ENCODE measurements at regions not wholly inside any gene's neighbourhood (a gene's known extent, or its start where the extent isn't known, plus 50 kb on each side); places are given as distances from the start of the nearest gene placed in this dataset.

DNA sequence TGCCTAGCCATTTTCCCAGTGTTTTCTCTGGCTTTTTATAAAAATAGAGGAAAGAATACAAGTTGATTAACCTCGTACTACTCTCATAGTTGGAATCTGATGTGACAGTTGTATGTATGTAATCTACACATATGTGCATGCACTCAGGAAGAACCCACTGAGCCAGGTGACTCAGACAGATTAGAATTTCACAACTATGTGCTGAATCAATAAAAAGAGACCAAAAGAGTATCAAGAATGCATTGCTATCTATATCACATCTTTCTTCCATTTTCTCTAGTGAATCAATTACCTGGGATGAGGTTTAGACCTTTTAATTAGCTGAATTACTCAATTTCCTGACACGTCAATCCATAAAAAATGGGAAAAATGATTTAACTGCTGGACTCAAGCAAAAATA lies 319.3 kb upstream of the ATP10A start:
- no peaks in the 10 kb centered on the region for H3K27me3 Mint-ChIP-seq (ENCODE audit: low read depth, unreplicated experiment)
- Histone ChIP-seq H3K9me3 (ENCODE audit: insufficient read depth, low read depth, low read length) (peaks cover 3% of the 10 kb centered on the region), H2AFZ (ENCODE audit: low read depth, low read length) (no peak overlapping the region), H3K27me3 (ENCODE audit: insufficient read depth, low read length) (no peaks in the 10 kb centered on the region), H3K36me3 (ENCODE audit: insufficient read depth, low read length) (no peaks in the 10 kb centered on the region), H4K20me1 (ENCODE audit: insufficient read depth, low read length) (no peaks in the 10 kb centered on the region), H3K9ac (ENCODE audit: low read length) (no peak overlapping the region), H3K27ac (ENCODE audit: low read depth, low read length) (no peak overlapping the region), H3K79me2 (ENCODE audit: insufficient read depth, low read length) (no peaks in the 10 kb centered on the region), H3K4me3 (ENCODE audit: insufficient read depth, low read depth, low read length) (no peak overlapping the region), H3K4me1 (ENCODE audit: insufficient read depth, low read length) (no peaks in the 10 kb centered on the region), H3K4me2 (ENCODE audit: low read length) (no peak overlapping the region)
- H3K36me3 Mint-ChIP-seq (ENCODE audit: low read depth, unreplicated experiment) = no peaks in the 10 kb centered on the region
- no peak overlapping the region for H3K27ac Mint-ChIP-seq (ENCODE audit: unreplicated experiment)
- no peak for TF ChIP-seq EZH2 (IDR thresholded peaks at IDR 0.05; ENCODE audit: insufficient read depth, low read length)
- TF ChIP-seq, protein P1, sequence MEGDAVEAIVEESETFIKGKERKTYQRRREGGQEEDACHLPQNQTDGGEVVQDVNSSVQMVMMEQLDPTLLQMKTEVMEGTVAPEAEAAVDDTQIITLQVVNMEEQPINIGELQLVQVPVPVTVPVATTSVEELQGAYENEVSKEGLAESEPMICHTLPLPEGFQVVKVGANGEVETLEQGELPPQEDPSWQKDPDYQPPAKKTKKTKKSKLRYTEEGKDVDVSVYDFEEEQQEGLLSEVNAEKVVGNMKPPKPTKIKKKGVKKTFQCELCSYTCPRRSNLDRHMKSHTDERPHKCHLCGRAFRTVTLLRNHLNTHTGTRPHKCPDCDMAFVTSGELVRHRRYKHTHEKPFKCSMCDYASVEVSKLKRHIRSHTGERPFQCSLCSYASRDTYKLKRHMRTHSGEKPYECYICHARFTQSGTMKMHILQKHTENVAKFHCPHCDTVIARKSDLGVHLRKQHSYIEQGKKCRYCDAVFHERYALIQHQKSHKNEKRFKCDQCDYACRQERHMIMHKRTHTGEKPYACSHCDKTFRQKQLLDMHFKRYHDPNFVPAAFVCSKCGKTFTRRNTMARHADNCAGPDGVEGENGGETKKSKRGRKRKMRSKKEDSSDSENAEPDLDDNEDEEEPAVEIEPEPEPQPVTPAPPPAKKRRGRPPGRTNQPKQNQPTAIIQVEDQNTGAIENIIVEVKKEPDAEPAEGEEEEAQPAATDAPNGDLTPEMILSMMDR (IDR thresholded peaks at IDR 0.05; ENCODE audit: insufficient read depth, low read depth, low read length) = no peak
- no peak for FAIRE-seq
- no peaks in the 10 kb centered on the region for H3K9me3 Mint-ChIP-seq (ENCODE audit: unreplicated experiment)
- no peak for DNase-seq (ENCODE audit: low read depth)
- H3K4me1 Mint-ChIP-seq (ENCODE audit: low read depth, unreplicated experiment) = peaks cover 3% of the 10 kb centered on the region
- H3K4me3 Mint-ChIP-seq (ENCODE audit: unreplicated experiment) = no peak overlapping the region

- H3K27ac Mint-ChIP-seq (ENCODE audit: unreplicated experiment) = no peak overlapping the region
- no peaks in the 10 kb centered on the region for H3K36me3 Mint-ChIP-seq (ENCODE audit: low read depth, unreplicated experiment)
- Histone ChIP-seq H3K9me3 (ENCODE audit: insufficient read depth, low read depth, low read length) (peaks cover 3% of the 10 kb centered on the region), H3K4me2 (ENCODE audit: low read length) (no peak overlapping the region), H3K79me2 (ENCODE audit: insufficient read depth, low read length) (no peaks in the 10 kb centered on the region), H3K27ac (ENCODE audit: low read depth, low read length) (no peak overlapping the region), H2AFZ (ENCODE audit: low read depth, low read length) (no peak overlapping the region), H3K4me3 (ENCODE audit: insufficient read depth, low read depth, low read length) (no peak overlapping the region), H3K4me1 (ENCODE audit: insufficient read depth, low read length) (no peaks in the 10 kb centered on the region), H3K27me3 (ENCODE audit: insufficient read depth, low read length) (no peaks in the 10 kb centered on the region), H3K9ac (ENCODE audit: low read length) (no peak overlapping the region), H3K36me3 (ENCODE audit: insufficient read depth, low read length) (no peaks in the 10 kb centered on the region), H4K20me1 (ENCODE audit: insufficient read depth, low read length) (no peaks in the 10 kb centered on the region)
- H3K9me3 Mint-ChIP-seq (ENCODE audit: unreplicated experiment) = no peaks in the 10 kb centered on the region
- TF ChIP-seq, protein P1 (IDR thresholded peaks at IDR 0.05; ENCODE audit: insufficient read depth, low read depth, low read length) = no peak
- peaks cover 3% of the 10 kb centered on the region for H3K4me1 Mint-ChIP-seq (ENCODE audit: low read depth, unreplicated experiment)
- H3K27me3 Mint-ChIP-seq (ENCODE audit: low read depth, unreplicated experiment) = no peaks in the 10 kb centered on the region
- H3K4me3 Mint-ChIP-seq (ENCODE audit: unreplicated experiment) = no peak overlapping the region
- FAIRE-seq (no peak), DNase-seq (ENCODE audit: low read depth) (no peak)
Observed at GRCh38 chr15:26179906-26180305, 316.8 kb upstream of the ATP10A start.

DNA sequence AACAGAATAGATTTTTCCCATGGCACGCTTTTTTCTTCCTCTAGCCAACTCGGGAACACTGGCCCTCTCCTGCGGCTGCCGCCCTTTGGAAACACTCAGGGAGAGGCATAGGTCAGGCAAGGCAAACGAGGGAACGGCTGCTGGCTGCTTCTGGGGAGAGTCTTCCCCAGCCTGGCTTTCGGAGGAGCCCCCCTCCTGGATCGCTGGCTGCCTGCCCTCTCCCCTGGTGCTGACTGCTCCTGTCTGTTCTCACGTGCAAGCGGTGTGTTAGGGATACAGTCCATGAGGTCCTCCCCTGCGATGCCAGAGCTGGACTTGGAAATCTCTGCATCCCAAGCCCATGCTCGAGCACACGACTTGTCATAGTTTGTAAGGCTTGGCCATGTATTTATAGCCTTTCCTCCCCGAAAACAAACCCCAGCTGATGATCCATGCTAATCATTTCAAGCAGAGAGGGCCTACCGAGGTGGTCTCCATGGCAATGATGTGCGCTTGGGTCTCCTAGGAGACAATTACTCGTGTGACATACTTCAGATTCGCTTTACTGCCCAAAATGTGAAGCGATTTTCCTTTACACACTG lies 315.6 kb upstream of the ATP10A start:
- Mint-ChIP-seq H3K27ac (ENCODE audit: unreplicated experiment) (no peak overlapping the region), H3K27me3 (ENCODE audit: low read depth, unreplicated experiment) (no peaks in the 10 kb centered on the region), H3K36me3 (ENCODE audit: low read depth, unreplicated experiment) (no peaks in the 10 kb centered on the region), H3K4me1 (ENCODE audit: low read depth, unreplicated experiment) (peaks cover 3% of the 10 kb centered on the region), H3K9me3 (ENCODE audit: unreplicated experiment) (no peaks in the 10 kb centered on the region), H3K4me3 (ENCODE audit: unreplicated experiment) (no peak overlapping the region)
- FAIRE-seq (no peak), DNase-seq (ENCODE audit: low read depth) (no peak)
- Histone ChIP-seq H3K4me2 (ENCODE audit: low read length) (no peak overlapping the region), H3K27me3 (ENCODE audit: insufficient read depth, low read length) (no peaks in the 10 kb centered on the region), H3K79me2 (ENCODE audit: insufficient read depth, low read length) (no peaks in the 10 kb centered on the region), H3K4me1 (ENCODE audit: insufficient read depth, low read length) (no peaks in the 10 kb centered on the region), H3K36me3 (ENCODE audit: insufficient read depth, low read length) (no peaks in the 10 kb centered on the region), H3K9ac (ENCODE audit: low read length) (no peak overlapping the region), H3K4me3 (ENCODE audit: insufficient read depth, low read depth, low read length) (no peak overlapping the region), H2AFZ (ENCODE audit: low read depth, low read length) (no peak overlapping the region), H3K9me3 (ENCODE audit: insufficient read depth, low read depth, low read length) (peaks cover 3% of the 10 kb centered on the region), H3K27ac (ENCODE audit: low read depth, low read length) (no peak overlapping the region), H4K20me1 (ENCODE audit: insufficient read depth, low read length) (no peaks in the 10 kb centered on the region)
- TF ChIP-seq, protein P1 (IDR thresholded peaks at IDR 0.05; ENCODE audit: insufficient read depth, low read depth, low read length) = no peak
- no peak for TF ChIP-seq EZH2 (IDR thresholded peaks at IDR 0.05; ENCODE audit: insufficient read depth, low read length)

All from astrocyte (in vitro differentiated cells and primary cell).